GM19025 (cell line): ENCODE measurements at regions not wholly inside any gene's neighbourhood (a gene's known extent, or its start where the extent isn't known, plus 50 kb on each side); places are given as distances from the start of the nearest gene placed in this dataset.

Source experiments
- ATAC-seq: cut with Tn5 transposase; IDR thresholded peaks from one replicate; pipeline ENCODE4 v1.9.1; 2021; ENCODE audit warnings: mild to moderate bottlenecking, low read depth, moderate library complexity; ENCODE audit not compliant: unreplicated experiment

- no peak for ATAC-seq
Observed at GRCh38 chr2:516944-517343, 160.3 kb downstream of the TMEM18 start.

GRCh38 chr2:516131-516530 lies 161.1 kb downstream of the TMEM18 start:
- ATAC-seq, result no peak

- no peak for ATAC-seq
Observed at GRCh38 chr2:515441-516127, 161.6 kb downstream of the TMEM18 start.

- ATAC-seq, result no peak
Observed at GRCh38 chr2:513981-514706, 163.1 kb downstream of the TMEM18 start.

- ATAC-seq, result no peak
Observed at GRCh38 chr2:510839-511238, 166.4 kb downstream of the TMEM18 start.

GRCh38 chr2:509888-510287 lies 167.3 kb downstream of the TMEM18 start:
- ATAC-seq, result no peak

- no peak for ATAC-seq
Observed at GRCh38 chr2:508121-508520, 169.1 kb downstream of the TMEM18 start.

GRCh38 chr2:506866-507265 lies 170.3 kb downstream of the TMEM18 start:
- ATAC-seq, result no peak

GRCh38 chr2:506451-506850 lies 170.8 kb downstream of the TMEM18 start:
- ATAC-seq, result no peak

GRCh38 chr2:505941-506340 lies 171.3 kb downstream of the TMEM18 start:
- no peak for ATAC-seq

GRCh38 chr2:503288-503999 lies 173.8 kb downstream of the TMEM18 start:
- ATAC-seq, result no peak

GRCh38 chr2:502831-503230 lies 174.4 kb downstream of the TMEM18 start:
- ATAC-seq, result no peak

- ATAC-seq, result no peak
Observed at GRCh38 chr2:501667-502066, 175.5 kb downstream of the TMEM18 start.

- ATAC-seq, result no peak
Observed at GRCh38 chr2:501130-501529, 176.1 kb downstream of the TMEM18 start.

GRCh38 chr2:499726-500125 lies 177.5 kb downstream of the TMEM18 start:
- ATAC-seq, result no peak

GRCh38 chr2:498493-499178 lies 178.6 kb downstream of the TMEM18 start:
- no peak for ATAC-seq

- ATAC-seq, result no peak
Observed at GRCh38 chr2:497770-498492, 179.3 kb downstream of the TMEM18 start.

- ATAC-seq, result no peak
Observed at GRCh38 chr2:496729-497128, 180.5 kb downstream of the TMEM18 start.

- no peak for ATAC-seq
Observed at GRCh38 chr2:495745-496275, 181.4 kb downstream of the TMEM18 start.

- ATAC-seq, result no peak
Observed at GRCh38 chr2:494853-495252, 182.4 kb downstream of the TMEM18 start.
